Gastrocnemius medialis (tissue), 4 donors: ENCODE measurements at regions not wholly inside any gene's neighbourhood (a gene's known extent, or its start where the extent isn't known, plus 50 kb on each side); places are given as distances from the start of the nearest gene placed in this dataset.

Source experiments
- ATAC-seq, 2 donors: fragments of 150-250 bp; one replicate each; pipeline ENCODE4 v1.9.1; 2016
- DNase-seq, 2 donors: peaks; one replicate each; pipeline ENCODE4 v3.0.0-alpha.2; 2019
- H3K27ac ChIP-seq, 4 donors: fragments of 200-600 bp; sonication (generic); 1 replicate in 1 of 4; 2 replicates in 3 of 4; pipeline ENCODE4 v1.5.1; 2016 to 2018; ENCODE audit warnings: mild to moderate bottlenecking in 2 of 4, moderate library complexity in 1 of 4
- H3K27me3 ChIP-seq, 3 donors: fragments of 200-600 bp; sonication (generic) in 2 of 3; 1 replicate in 1 of 3; 2 replicates in 2 of 3; pipeline versions ENCODE4 v1.5.1 to v1.6.0; 2016 to 2019; ENCODE audit warnings: mild to moderate bottlenecking in 1 of 3, moderate library complexity in 1 of 3
- H3K36me3 ChIP-seq, 2 donors: fragments of 200-600 bp; sonication (generic) in 1 of 2; one replicate each; pipeline ENCODE4 v1.5.1; 2017 to 2018
- H3K4me1 ChIP-seq, 2 donors: fragments of 200-600 bp; sonication (generic) in 1 of 2; one replicate each; pipeline ENCODE4 v1.5.1; 2016 to 2017; ENCODE audit warnings: mild to moderate bottlenecking in 2 of 2
- H3K4me3 ChIP-seq, 4 donors: fragments of 200-600 bp; sonication (generic) in 3 of 4; 1 replicate in 1 of 4; 2 replicates in 3 of 4; pipeline ENCODE4 v1.5.1; 2016 to 2019; ENCODE audit warnings: mild to moderate bottlenecking in 2 of 4
- H3K9me3 ChIP-seq, 3 donors: fragments of 200-600 bp; sonication (generic) in 2 of 3; 1 replicate in 1 of 3; 2 replicates in 2 of 3; pipeline ENCODE4 v1.5.1; 2016 to 2019
- POLR2A ChIP-seq, 2 donors: fragments of 450-650 bp; IDR thresholded peaks; one replicate each; pipeline ENCODE4 v1.6.1; 2017; ENCODE audit warnings: antibody characterized with exemption in 2 of 2, mild to moderate bottlenecking in 2 of 2, moderate library complexity in 2 of 2
- in situ Hi-C, 4 donors: fragments of 200-750 bp; cut with MboI; loops; one replicate each; pipeline versions ENCODE4 v1.15.0 to v1.8.0; 2017; ENCODE audit warnings: low sequenced_read_pairs in 4 of 4
- intact Hi-C: fragments of 100-400 bp; cut with DNase I; formaldehyde crosslinking; loops from one replicate; pipeline ENCODE4 v1.15.1; 2023; ENCODE audit warnings: low total_unique reads
- TF ChIP-seq, protein P1 (sequence below), 5 experiments: fragments of 450-650 bp in 3 of 5; fragments of 200-600 bp in 2 of 5; sonication (generic) in 2 of 5; IDR thresholded peaks in 4 of 5; conservative IDR thresholded peaks in 1 of 5; 1 replicate in 4 of 5; 2 replicates in 1 of 5; pipeline ENCODE4 v1.5.1; 2016 to 2019; ENCODE audit warnings: antibody characterized with exemption in 5 of 5, mild to moderate bottlenecking in 3 of 5, moderate library complexity in 3 of 5

DNA sequence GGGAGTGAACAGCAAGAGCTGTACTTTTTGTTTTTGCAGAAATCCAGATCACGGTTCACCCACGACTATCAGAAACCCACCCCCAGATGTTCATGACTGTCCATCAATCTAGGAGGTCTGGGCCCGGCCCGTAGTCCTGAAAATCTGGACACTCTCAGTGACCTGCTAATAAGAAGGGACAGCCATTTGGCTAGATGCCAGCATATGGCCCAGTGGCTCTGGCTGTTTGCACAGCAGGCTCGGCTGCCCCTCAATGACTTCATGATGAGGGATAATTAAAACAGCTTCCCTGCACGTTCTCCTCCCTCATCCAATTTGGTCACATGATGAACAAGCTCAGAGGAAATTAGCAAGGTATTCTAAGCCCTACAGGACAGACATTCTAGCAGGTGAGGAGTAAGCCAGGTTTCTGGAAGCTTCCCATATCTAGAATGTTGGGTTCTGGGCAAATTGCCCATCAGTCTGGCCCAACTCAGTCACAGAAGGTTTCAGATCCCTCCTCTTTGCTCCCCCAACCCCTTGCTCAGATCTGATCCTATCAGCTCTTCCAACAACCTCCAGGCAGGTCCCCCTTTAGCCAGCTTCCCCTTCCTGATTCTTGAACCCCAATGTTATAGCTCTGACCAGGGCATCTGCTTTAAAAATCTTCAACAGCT, 397.3 kb downstream of the SHANK2 start:
- TF ChIP-seq, protein P1, sequence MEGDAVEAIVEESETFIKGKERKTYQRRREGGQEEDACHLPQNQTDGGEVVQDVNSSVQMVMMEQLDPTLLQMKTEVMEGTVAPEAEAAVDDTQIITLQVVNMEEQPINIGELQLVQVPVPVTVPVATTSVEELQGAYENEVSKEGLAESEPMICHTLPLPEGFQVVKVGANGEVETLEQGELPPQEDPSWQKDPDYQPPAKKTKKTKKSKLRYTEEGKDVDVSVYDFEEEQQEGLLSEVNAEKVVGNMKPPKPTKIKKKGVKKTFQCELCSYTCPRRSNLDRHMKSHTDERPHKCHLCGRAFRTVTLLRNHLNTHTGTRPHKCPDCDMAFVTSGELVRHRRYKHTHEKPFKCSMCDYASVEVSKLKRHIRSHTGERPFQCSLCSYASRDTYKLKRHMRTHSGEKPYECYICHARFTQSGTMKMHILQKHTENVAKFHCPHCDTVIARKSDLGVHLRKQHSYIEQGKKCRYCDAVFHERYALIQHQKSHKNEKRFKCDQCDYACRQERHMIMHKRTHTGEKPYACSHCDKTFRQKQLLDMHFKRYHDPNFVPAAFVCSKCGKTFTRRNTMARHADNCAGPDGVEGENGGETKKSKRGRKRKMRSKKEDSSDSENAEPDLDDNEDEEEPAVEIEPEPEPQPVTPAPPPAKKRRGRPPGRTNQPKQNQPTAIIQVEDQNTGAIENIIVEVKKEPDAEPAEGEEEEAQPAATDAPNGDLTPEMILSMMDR (IDR thresholded peaks at IDR 0.05 in 4 of 5, conservative IDR thresholded peaks at IDR 0.05 in 1 of 5) = no peak
- TF ChIP-seq POLR2A (IDR thresholded peaks at IDR 0.05) = no peak
- H3K27ac ChIP-seq = no peak overlapping the region
- ATAC-seq (no peak), DNase-seq (no peak)
- no peaks in the 10 kb centered on the region for H3K36me3 ChIP-seq
- intact Hi-C loops = no loop called here
- H3K4me1 ChIP-seq = peaks cover 0 to 14% of the 10 kb centered on the region in 2 donors
- no peak overlapping the region for H3K4me3 ChIP-seq
- H3K9me3 ChIP-seq = no peaks in the 10 kb centered on the region
- H3K27me3 ChIP-seq = peaks cover 0 to 11% (median 4%) of the 10 kb centered on the region in 3 donors
- in situ Hi-C loops = no loop called here

DNA sequence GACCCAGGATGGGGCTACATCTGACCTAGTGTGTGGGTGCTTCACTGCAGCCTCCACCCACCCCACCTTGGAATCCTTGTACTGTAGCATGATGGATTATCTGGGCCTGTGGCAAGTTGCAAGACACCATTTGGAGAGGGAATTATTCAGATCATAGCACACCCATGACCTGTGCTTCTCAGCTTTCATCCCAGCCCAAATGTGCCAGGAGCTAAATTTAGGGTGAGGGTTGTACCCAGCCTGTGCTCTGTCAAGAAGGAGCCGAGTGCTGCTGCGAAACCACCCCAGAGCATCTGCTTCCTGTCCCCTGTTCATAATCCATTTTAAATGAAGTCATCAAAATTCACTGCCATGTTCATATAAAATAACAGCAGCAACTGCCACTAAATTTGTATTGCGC, 394.5 kb downstream of the SHANK2 start:
- no peak overlapping the region for H3K4me3 ChIP-seq

DNA sequence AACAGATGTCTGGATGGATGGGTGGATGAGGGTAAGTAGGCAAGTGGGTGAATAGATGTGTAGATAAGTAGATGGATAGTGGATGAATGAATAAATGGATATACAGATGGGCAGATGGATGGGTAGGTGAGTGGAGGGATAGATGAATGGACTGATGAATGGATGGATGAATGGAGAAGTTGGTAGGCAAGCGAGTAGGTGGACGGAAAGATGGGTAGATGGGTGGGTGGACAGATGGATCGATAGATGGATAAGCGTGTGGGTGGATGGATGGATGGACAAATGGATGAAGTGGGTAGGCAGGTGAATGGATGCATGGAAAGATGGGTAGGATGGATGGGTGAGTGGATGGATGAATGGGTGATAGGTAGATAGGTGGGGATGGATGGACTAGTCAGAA, 393.2 kb downstream of the SHANK2 start:
- in situ Hi-C loops = no loop called here
- no peak for TF ChIP-seq POLR2A (IDR thresholded peaks at IDR 0.05)
- TF ChIP-seq, protein P1 (IDR thresholded peaks at IDR 0.05 in 4 of 5, conservative IDR thresholded peaks at IDR 0.05 in 1 of 5) = no peak

More for the DNA sequence above, 394.5 kb downstream of the SHANK2 start:
- TF ChIP-seq, protein P1 (IDR thresholded peaks at IDR 0.05 in 4 of 5, conservative IDR thresholded peaks at IDR 0.05 in 1 of 5) = no peak
- no peak for TF ChIP-seq POLR2A (IDR thresholded peaks at IDR 0.05)
- H3K4me1 ChIP-seq = peaks cover 0 to 14% of the 10 kb centered on the region in 2 donors
- intact Hi-C loops = no loop called here
- in situ Hi-C loops = no loop called here
- H3K9me3 ChIP-seq = no peaks in the 10 kb centered on the region
- H3K36me3 ChIP-seq = no peaks in the 10 kb centered on the region
- no peaks in the 10 kb centered on the region for H3K27me3 ChIP-seq
- ATAC-seq (peak; percentile 70 to 86), DNase-seq (no peak)
- no peak overlapping the region for H3K27ac ChIP-seq

GRCh38 chr11:70860888-70861287, 391.5 kb downstream of the SHANK2 start:
- ATAC-seq (no peak), DNase-seq (no peak)
- no peaks in the 10 kb centered on the region for H3K9me3 ChIP-seq
- H3K27me3 ChIP-seq = no peaks in the 10 kb centered on the region
- no peak overlapping the region for H3K27ac ChIP-seq
- in situ Hi-C loops = no loop called here
- TF ChIP-seq POLR2A (IDR thresholded peaks at IDR 0.05) = no peak
- TF ChIP-seq, protein P1 (IDR thresholded peaks at IDR 0.05 in 4 of 5, conservative IDR thresholded peaks at IDR 0.05 in 1 of 5) = no peak
- H3K36me3 ChIP-seq = no peaks in the 10 kb centered on the region
- intact Hi-C loops = no loop called here
- H3K4me3 ChIP-seq = no peak overlapping the region
- H3K4me1 ChIP-seq = peaks cover 0 to 14% of the 10 kb centered on the region in 2 donors

More for the DNA sequence above, 393.2 kb downstream of the SHANK2 start:
- ATAC-seq = no peak
- H3K27ac ChIP-seq = no peak overlapping the region
- no peak overlapping the region for H3K4me3 ChIP-seq
- H3K36me3 ChIP-seq = no peaks in the 10 kb centered on the region
- peaks cover 0 to 14% of the 10 kb centered on the region in 2 donors for H3K4me1 ChIP-seq
- intact Hi-C loops = no loop called here
- no peaks in the 10 kb centered on the region for H3K9me3 ChIP-seq
- DNase-seq = no peak
- no peaks in the 10 kb centered on the region for H3K27me3 ChIP-seq

GRCh38 chr11:70861559-70861958, 390.8 kb downstream of the SHANK2 start:
- intact Hi-C loops = no loop called here
- in situ Hi-C loops = no loop called here
- DNase-seq (no peak), ATAC-seq (no peak)
- TF ChIP-seq POLR2A (IDR thresholded peaks at IDR 0.05) = no peak
- TF ChIP-seq, protein P1 (IDR thresholded peaks at IDR 0.05 in 4 of 5, conservative IDR thresholded peaks at IDR 0.05 in 1 of 5) = no peak
- no peak overlapping the region for H3K27ac ChIP-seq
- H3K9me3 ChIP-seq = no peaks in the 10 kb centered on the region
- H3K4me1 ChIP-seq = peaks cover 0 to 14% of the 10 kb centered on the region in 2 donors
- no peak overlapping the region for H3K4me3 ChIP-seq
- H3K36me3 ChIP-seq = no peaks in the 10 kb centered on the region
- peaks cover 0 to 4% (median 0%) of the 10 kb centered on the region in 3 donors for H3K27me3 ChIP-seq
